HG02852 (cell line): ENCODE measurements at regions not wholly inside any gene's neighbourhood (a gene's known extent, or its start where the extent isn't known, plus 50 kb on each side); places are given as distances from the start of the nearest gene placed in this dataset.
A peak's percentile ranks its signal among the peaks of the same experiment; 100 is the strongest.

Experiments
- ATAC-seq: cut with Tn5 transposase; IDR thresholded peaks from one replicate; pipeline ENCODE4 v1.9.1; 2021; ENCODE audit warnings: mild to moderate bottlenecking, moderate library complexity; ENCODE audit not compliant: unreplicated experiment

- no peak for ATAC-seq
Measured at GRCh38 chr3:14286887-14287500, 108.4 kb downstream of the LSM3 start.

- ATAC-seq, result no peak
Measured at GRCh38 chr3:14288177-14288788, 109.7 kb downstream of the LSM3 start.

GRCh38 chr3:14288833-14289451 is 110.3 kb downstream of the LSM3 start:
- ATAC-seq, result no peak

- ATAC-seq, result no peak
Measured at GRCh38 chr3:14289590-14290461, 111.2 kb downstream of the LSM3 start.

- no peak for ATAC-seq
Measured at GRCh38 chr3:14290631-14291385, 111.6 kb upstream of the SLC6A6 start.

GRCh38 chr3:14295037-14295436 is 107.4 kb upstream of the SLC6A6 start:
- ATAC-seq, result no peak

GRCh38 chr3:14295801-14296200 is 106.6 kb upstream of the SLC6A6 start:
- ATAC-seq, result no peak

- no peak for ATAC-seq
Measured at GRCh38 chr3:14297305-14297704, 105.1 kb upstream of the SLC6A6 start.

GRCh38 chr3:14297784-14298236 is 104.6 kb upstream of the SLC6A6 start:
- ATAC-seq, result no peak

- no peak for ATAC-seq
Measured at GRCh38 chr3:14298442-14298841, 104.0 kb upstream of the SLC6A6 start.

- no peak for ATAC-seq
Measured at GRCh38 chr3:14298991-14299555, 103.3 kb upstream of the SLC6A6 start.

GRCh38 chr3:14299767-14300166 is 102.6 kb upstream of the SLC6A6 start:
- ATAC-seq, result peak; percentile 85

GRCh38 chr3:14300721-14301399 is 101.5 kb upstream of the SLC6A6 start:
- ATAC-seq, result no peak

GRCh38 chr3:14301558-14301957 is 100.8 kb upstream of the SLC6A6 start:
- ATAC-seq, result no peak

- no peak for ATAC-seq
Measured at GRCh38 chr3:14303336-14304100, 98.9 kb upstream of the SLC6A6 start.

GRCh38 chr3:14304101-14305045 is 98.0 kb upstream of the SLC6A6 start:
- ATAC-seq, result no peak

- no peak for ATAC-seq
Measured at GRCh38 chr3:14305324-14305723, 97.1 kb upstream of the SLC6A6 start.

- no peak for ATAC-seq
Measured at GRCh38 chr3:14306142-14306541, 96.3 kb upstream of the SLC6A6 start.
